Neural cell (in vitro differentiated cells): ENCODE measurements at regions not wholly inside any gene's neighbourhood (a gene's known extent, or its start where the extent isn't known, plus 50 kb on each side); places are given as distances from the start of the nearest gene placed in this dataset.

Source experiments
- H2AFZ ChIP-seq: fragments of 200-600, 300-800 bp; sonication (generic), shearing (Covaris generic); 2 replicates; pipeline ENCODE4 v1.6.0; 2014; ENCODE audit warnings: low read depth, mild to moderate bottlenecking, antibody characterized with exemption, low read length, moderate library complexity
- H3F3A ChIP-seq: fragments of 200-600 bp; shearing (Covaris generic); 2 replicates; pipeline ENCODE4 v1.6.1; 2016; ENCODE audit warnings: mild to moderate bottlenecking, moderate library complexity, mixed read lengths, antibody characterized with exemption, low read length; ENCODE audit not compliant: insufficient read depth, poor library complexity, severe bottlenecking
- H3K27ac ChIP-seq: fragments of 200-600, 300-800 bp; sonication (generic), shearing (Covaris generic); 2 replicates; pipeline ENCODE4 v1.5.1; 2014; ENCODE audit warnings: mild to moderate bottlenecking, low read length, moderate library complexity
- H3K27me3 ChIP-seq: fragments of 300-800, 200-600 bp; sonication (generic), shearing (Covaris generic); 2 replicates; pipeline ENCODE4 v1.6.0; 2014; ENCODE audit warnings: mild to moderate bottlenecking, low read depth, low read length, moderate library complexity; ENCODE audit not compliant: insufficient read depth
- H3K36me3 ChIP-seq: fragments of 300-800, 200-600 bp; sonication (generic), shearing (Covaris generic); 2 replicates; pipeline ENCODE4 v1.5.1; 2014; ENCODE audit warnings: mild to moderate bottlenecking, antibody characterized with exemption, low read length, moderate library complexity; ENCODE audit not compliant: insufficient read depth
- H3K4me2 ChIP-seq: fragments of 300-800, 200-600 bp; sonication (generic), shearing (Covaris generic); 2 replicates; pipeline ENCODE4 v1.6.0; 2014; ENCODE audit warnings: mild to moderate bottlenecking, low read length
- H3K4me3 ChIP-seq: fragments of 300-800, 200-600 bp; sonication (generic), shearing (Covaris generic); 2 replicates; pipeline ENCODE4 v1.5.1; 2014; ENCODE audit warnings: mild to moderate bottlenecking, low read length, moderate library complexity
- H3K79me2 ChIP-seq: fragments of 200-600 bp; shearing (Covaris generic); replicated peaks from 2 replicates; pipeline ENCODE4 v1.6.0; 2014; ENCODE audit warnings: mild to moderate bottlenecking, low read length, moderate library complexity; ENCODE audit not compliant: insufficient read depth
- H3K9ac ChIP-seq: fragments of 300-800, 200-600 bp; sonication (generic), shearing (Covaris generic); 2 replicates; pipeline ENCODE4 v1.6.1; 2016; ENCODE audit warnings: mild to moderate bottlenecking, low read length, mixed read lengths
- H3K9me2 ChIP-seq: fragments of 200-600 bp; shearing (Covaris generic); 2 replicates; pipeline ENCODE4 v1.6.1; 2016; ENCODE audit warnings: mild to moderate bottlenecking, low read length, mixed read lengths; ENCODE audit not compliant: insufficient read depth
- H3K9me3 ChIP-seq: fragments of 200-600, 300-800 bp; sonication (generic), shearing (Covaris generic); 2 replicates; pipeline ENCODE4 v1.6.1; 2016; ENCODE audit warnings: mild to moderate bottlenecking, mixed run types, low read length, moderate library complexity, mixed read lengths
- H4K20me1 ChIP-seq: fragments of 200-600 bp; shearing (Covaris generic); 2 replicates; pipeline ENCODE4 v1.6.1; 2016; ENCODE audit warnings: mild to moderate bottlenecking, mixed run types; ENCODE audit not compliant: insufficient read depth
- EP300 ChIP-seq: fragments of 450-650 bp; conservative IDR thresholded peaks from 2 replicates; pipeline ENCODE4 v1.6.1; 2014; ENCODE audit warnings: antibody characterized with exemption, mild to moderate bottlenecking, moderate library complexity; ENCODE audit not compliant: poor library complexity, severe bottlenecking
- EZH2 ChIP-seq: fragments of 200-600, 300-800 bp; shearing (Covaris generic), sonication (generic); IDR thresholded peaks from 2 replicates; pipeline ENCODE4 v1.6.1; 2014; ENCODE audit warnings: antibody characterized with exemption, low read length, borderline replicate concordance, mild to moderate bottlenecking; ENCODE audit not compliant: insufficient read depth, poor library complexity, severe bottlenecking
- MXI1 ChIP-seq: fragments of 450-650 bp; conservative IDR thresholded peaks from 2 replicates; pipeline ENCODE4 v1.6.1; 2014; ENCODE audit warnings: antibody characterized with exemption, mild to moderate bottlenecking; ENCODE audit not compliant: poor library complexity, severe bottlenecking
- POLR2AphosphoS5 ChIP-seq: IDR thresholded peaks from 2 replicates; pipeline ENCODE4 v1.6.1; 2012
- RAD21 ChIP-seq: fragments of 450-650 bp; conservative IDR thresholded peaks from 2 replicates; pipeline ENCODE4 v1.6.1; 2014; ENCODE audit warnings: antibody characterized with exemption, mild to moderate bottlenecking, moderate library complexity
- SMC3 ChIP-seq: fragments of 450-650 bp; conservative IDR thresholded peaks from 2 replicates; pipeline ENCODE4 v1.6.1; 2014; ENCODE audit warnings: antibody characterized with exemption, mild to moderate bottlenecking, moderate library complexity; ENCODE audit not compliant: poor library complexity
- TAF1 ChIP-seq: IDR thresholded peaks from 2 replicates; pipeline ENCODE4 v1.6.1; 2012; ENCODE audit warnings: low read depth
- TF ChIP-seq, protein P1 (sequence below): fragments of 450-650 bp; IDR thresholded peaks from 2 replicates; pipeline ENCODE4 v1.5.1; 2014; ENCODE audit warnings: antibody characterized with exemption, mild to moderate bottlenecking, moderate library complexity; ENCODE audit not compliant: poor library complexity, severe bottlenecking
- TF ChIP-seq, protein P2 (sequence below): IDR thresholded peaks from 2 replicates; pipeline ENCODE4 v1.6.1; 2012; ENCODE audit warnings: borderline replicate concordance

DNA sequence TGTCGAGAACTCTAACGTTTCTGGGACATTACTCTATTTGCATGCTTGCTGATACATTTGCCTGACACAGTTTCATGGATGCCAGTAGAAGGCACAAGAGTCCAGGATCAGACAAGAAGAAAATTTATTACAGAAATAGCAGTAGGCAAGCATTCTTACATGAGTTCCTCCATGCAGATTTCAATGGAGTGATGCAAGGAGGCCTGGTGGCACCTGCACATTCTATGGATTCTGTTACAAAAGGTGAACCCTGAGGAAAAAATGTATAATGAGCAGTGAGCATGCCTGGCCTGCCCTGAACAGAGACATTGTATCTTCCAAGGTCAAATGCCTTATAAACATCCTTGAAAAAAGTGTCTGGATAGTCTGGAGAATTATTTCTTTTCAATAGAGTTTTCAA lies 142.9 kb downstream of the DSEL start:
- no peak overlapping the region for H3K9ac ChIP-seq
- H3K9me2 ChIP-seq, result no peaks in the 10 kb centered on the region
- TF ChIP-seq TAF1 (no peak), POLR2AphosphoS5 (no peak), MXI1 (no peak), SMC3 (no peak), RAD21 (peak; percentile 36), EP300 (no peak), EZH2 (no peak)
- TF ChIP-seq, protein P1, sequence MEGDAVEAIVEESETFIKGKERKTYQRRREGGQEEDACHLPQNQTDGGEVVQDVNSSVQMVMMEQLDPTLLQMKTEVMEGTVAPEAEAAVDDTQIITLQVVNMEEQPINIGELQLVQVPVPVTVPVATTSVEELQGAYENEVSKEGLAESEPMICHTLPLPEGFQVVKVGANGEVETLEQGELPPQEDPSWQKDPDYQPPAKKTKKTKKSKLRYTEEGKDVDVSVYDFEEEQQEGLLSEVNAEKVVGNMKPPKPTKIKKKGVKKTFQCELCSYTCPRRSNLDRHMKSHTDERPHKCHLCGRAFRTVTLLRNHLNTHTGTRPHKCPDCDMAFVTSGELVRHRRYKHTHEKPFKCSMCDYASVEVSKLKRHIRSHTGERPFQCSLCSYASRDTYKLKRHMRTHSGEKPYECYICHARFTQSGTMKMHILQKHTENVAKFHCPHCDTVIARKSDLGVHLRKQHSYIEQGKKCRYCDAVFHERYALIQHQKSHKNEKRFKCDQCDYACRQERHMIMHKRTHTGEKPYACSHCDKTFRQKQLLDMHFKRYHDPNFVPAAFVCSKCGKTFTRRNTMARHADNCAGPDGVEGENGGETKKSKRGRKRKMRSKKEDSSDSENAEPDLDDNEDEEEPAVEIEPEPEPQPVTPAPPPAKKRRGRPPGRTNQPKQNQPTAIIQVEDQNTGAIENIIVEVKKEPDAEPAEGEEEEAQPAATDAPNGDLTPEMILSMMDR, result peak; percentile 23
- TF ChIP-seq, protein P2, sequence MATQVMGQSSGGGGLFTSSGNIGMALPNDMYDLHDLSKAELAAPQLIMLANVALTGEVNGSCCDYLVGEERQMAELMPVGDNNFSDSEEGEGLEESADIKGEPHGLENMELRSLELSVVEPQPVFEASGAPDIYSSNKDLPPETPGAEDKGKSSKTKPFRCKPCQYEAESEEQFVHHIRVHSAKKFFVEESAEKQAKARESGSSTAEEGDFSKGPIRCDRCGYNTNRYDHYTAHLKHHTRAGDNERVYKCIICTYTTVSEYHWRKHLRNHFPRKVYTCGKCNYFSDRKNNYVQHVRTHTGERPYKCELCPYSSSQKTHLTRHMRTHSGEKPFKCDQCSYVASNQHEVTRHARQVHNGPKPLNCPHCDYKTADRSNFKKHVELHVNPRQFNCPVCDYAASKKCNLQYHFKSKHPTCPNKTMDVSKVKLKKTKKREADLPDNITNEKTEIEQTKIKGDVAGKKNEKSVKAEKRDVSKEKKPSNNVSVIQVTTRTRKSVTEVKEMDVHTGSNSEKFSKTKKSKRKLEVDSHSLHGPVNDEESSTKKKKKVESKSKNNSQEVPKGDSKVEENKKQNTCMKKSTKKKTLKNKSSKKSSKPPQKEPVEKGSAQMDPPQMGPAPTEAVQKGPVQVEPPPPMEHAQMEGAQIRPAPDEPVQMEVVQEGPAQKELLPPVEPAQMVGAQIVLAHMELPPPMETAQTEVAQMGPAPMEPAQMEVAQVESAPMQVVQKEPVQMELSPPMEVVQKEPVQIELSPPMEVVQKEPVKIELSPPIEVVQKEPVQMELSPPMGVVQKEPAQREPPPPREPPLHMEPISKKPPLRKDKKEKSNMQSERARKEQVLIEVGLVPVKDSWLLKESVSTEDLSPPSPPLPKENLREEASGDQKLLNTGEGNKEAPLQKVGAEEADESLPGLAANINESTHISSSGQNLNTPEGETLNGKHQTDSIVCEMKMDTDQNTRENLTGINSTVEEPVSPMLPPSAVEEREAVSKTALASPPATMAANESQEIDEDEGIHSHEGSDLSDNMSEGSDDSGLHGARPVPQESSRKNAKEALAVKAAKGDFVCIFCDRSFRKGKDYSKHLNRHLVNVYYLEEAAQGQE, result no peak
- H3K36me3 ChIP-seq, result no peaks in the 10 kb centered on the region
- H3F3A ChIP-seq, result no peaks in the 10 kb centered on the region
- no peak overlapping the region for H3K4me2 ChIP-seq
- no peaks in the 10 kb centered on the region for H3K27me3 ChIP-seq
- no peak overlapping the region for H3K27ac ChIP-seq
- no peaks in the 10 kb centered on the region for H4K20me1 ChIP-seq
- no peak overlapping the region for H3K4me3 ChIP-seq
- H3K79me2 ChIP-seq, result no peaks in the 10 kb centered on the region
- H2AFZ ChIP-seq, result no peak overlapping the region
- no peaks in the 10 kb centered on the region for H3K9me3 ChIP-seq

DNA sequence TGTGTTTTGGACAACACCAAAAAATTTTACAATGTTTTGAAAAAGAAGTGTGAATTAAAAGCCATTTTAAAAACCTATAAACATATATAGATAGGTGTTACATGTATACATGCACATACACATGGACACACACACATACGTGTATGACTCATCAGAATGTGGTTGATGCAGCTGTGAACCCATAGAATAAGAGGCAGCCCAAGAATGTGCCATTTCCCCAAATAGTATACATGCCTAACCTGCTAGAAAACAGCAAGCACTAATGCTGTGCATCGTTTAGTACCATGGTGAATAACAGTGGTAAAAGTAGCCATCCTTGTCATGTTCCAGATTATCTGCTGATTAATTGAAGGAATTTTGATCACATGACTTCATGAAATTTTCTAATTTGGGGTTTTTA lies 149.0 kb downstream of the DSEL start:
- H4K20me1 ChIP-seq, result no peaks in the 10 kb centered on the region
- no peaks in the 10 kb centered on the region for H3K36me3 ChIP-seq
- no peaks in the 10 kb centered on the region for H3K9me2 ChIP-seq
- H3F3A ChIP-seq, result no peaks in the 10 kb centered on the region
- no peak overlapping the region for H3K27ac ChIP-seq
- H2AFZ ChIP-seq, result no peak overlapping the region
- no peaks in the 10 kb centered on the region for H3K27me3 ChIP-seq
- TF ChIP-seq SMC3, result no peak
- TF ChIP-seq POLR2AphosphoS5, result no peak
- no peak for TF ChIP-seq EP300
- H3K4me2 ChIP-seq, result no peak overlapping the region
- no peaks in the 10 kb centered on the region for H3K79me2 ChIP-seq
- H3K4me3 ChIP-seq, result no peak overlapping the region
- no peaks in the 10 kb centered on the region for H3K9me3 ChIP-seq
- H3K9ac ChIP-seq, result no peak overlapping the region

DNA sequence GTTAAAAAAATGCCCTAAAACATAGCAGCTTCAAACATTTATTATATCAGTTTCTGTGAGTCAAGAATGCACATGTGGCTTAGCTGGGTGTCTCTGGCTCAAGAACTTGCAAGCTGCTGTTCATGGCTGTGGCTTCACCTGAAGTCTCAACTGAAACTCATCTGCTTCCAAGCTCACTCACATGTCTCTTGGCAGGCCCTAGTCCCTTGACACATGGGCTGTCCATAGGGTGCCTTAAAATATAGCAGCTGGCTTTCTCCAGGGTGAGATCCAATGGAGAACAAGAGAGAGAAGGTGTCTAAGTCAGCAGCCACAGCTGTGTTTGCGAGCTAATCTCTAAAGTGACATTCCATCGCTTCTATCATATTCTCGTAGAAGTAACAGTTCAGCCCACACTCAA lies 152.8 kb downstream of the DSEL start:
- Histone ChIP-seq H3K4me3 (no peak overlapping the region), H2AFZ (no peak overlapping the region), H3K9ac (no peak overlapping the region), H3K4me2 (no peak overlapping the region), H3K36me3 (no peaks in the 10 kb centered on the region), H3K27ac (no peak overlapping the region), H3K79me2 (no peaks in the 10 kb centered on the region), H3K27me3 (no peaks in the 10 kb centered on the region), H4K20me1 (no peaks in the 10 kb centered on the region), H3K9me3 (no peaks in the 10 kb centered on the region), H3K9me2 (no peaks in the 10 kb centered on the region), H3F3A (no peaks in the 10 kb centered on the region)
- TF ChIP-seq RAD21, result no peak
- no peak for TF ChIP-seq SMC3
- TF ChIP-seq TAF1, result no peak
- TF ChIP-seq, protein P2, result no peak
